ENCODE measurements at regions not wholly inside any gene's neighbourhood (a gene's known extent, or its start where the extent isn't known, plus 50 kb on each side); places are given as distances from the start of the nearest gene placed in this dataset.

- intact Hi-C loops (cut with micrococcal nuclease), result no loop called here
Measured at GRCh38 chr11:128308794-128309193, 278.6 kb downstream of the ETS1 start.

GRCh38 chr11:128305588-128305987, 281.8 kb downstream of the ETS1 start:
- Mint-ChIP-seq H3K27ac (no peak overlapping the region), H3K4me1 (peaks cover 55% of the 10 kb centered on the region), H3K9me3 (ENCODE audit: insufficient read depth) (no peaks in the 10 kb centered on the region), H3K4me3 (peak overlapping the region; percentile 30), H3K27me3 (no peaks in the 10 kb centered on the region)
- Histone ChIP-seq H2AFZ (ENCODE audit: insufficient read depth, low read depth, low read length, poor library complexity, severe bottlenecking) (no peak overlapping the region), H3K27ac (ENCODE audit: low read length in 2 of 2) (no peak overlapping the region), H3K4me3 (ENCODE audit: control extremely low read depth in 1 of 5, extremely low read depth in 1 of 5, insufficient read depth in 1 of 5, low read depth in 2 of 5, low read length in 4 of 5) (no peak overlapping the region), H3K4me1 (ENCODE audit: control insufficient read depth in 2 of 2, insufficient read depth in 2 of 2, low read length in 2 of 2) (peaks cover 46 to 48% of the 10 kb centered on the region in 2 donors), H3K27me3 (replicated peaks in 1 of 4; ENCODE audit: control extremely low read depth in 1 of 4, control insufficient read depth in 3 of 4, insufficient read depth in 4 of 4, low read length in 3 of 4) (no peaks in the 10 kb centered on the region), H3K79me2 (ENCODE audit: control insufficient read depth, insufficient read depth, low read length) (no peaks in the 10 kb centered on the region), H3K4me2 (replicated peaks; ENCODE audit: low read depth, low read length, poor library complexity, severe bottlenecking) (peak overlapping the region; percentile 30), H3K9me3 (ENCODE audit: control extremely low read depth in 1 of 3, control insufficient read depth in 2 of 3, insufficient read depth in 1 of 3, low read length in 2 of 3) (no peaks in the 10 kb centered on the region), H3K9ac (ENCODE audit: low read length) (no peak overlapping the region), H3K36me3 (replicated peaks in 1 of 2; ENCODE audit: control extremely low read depth in 1 of 2, control insufficient read depth in 1 of 2, extremely low read depth in 1 of 2, insufficient read depth in 2 of 2, low read length in 1 of 2) (no peaks in the 10 kb centered on the region), H4K20me1 (ENCODE audit: control insufficient read depth, insufficient read depth, low read length, poor library complexity, severe bottlenecking) (no peaks in the 10 kb centered on the region)
- no peak for DNase-seq
- ATAC-seq (ENCODE audit: low read depth), result no peak
- no CpG with 5 or more reads among the region's 1 CpG for WGBS (ENCODE audit: insufficient coverage)
- ChIA-PET POLR2A (interaction anchor here (0.6 kb wide), 1 partner anchor 14 kb away, joined by 9 read pairs; no protein-coding TSS in a partner anchor), CTCF (interaction anchor here (1.4 kb wide), 1 partner anchor 12 kb away, joined by 3 read pairs; no protein-coding TSS in a partner anchor)
- intact Hi-C loops (cut with micrococcal nuclease), result no loop called here
- TF ChIP-seq EZH2 (IDR thresholded peaks at IDR 0.05; ENCODE audit: borderline replicate concordance, insufficient read depth, low read depth, low read length, poor library complexity, severe bottlenecking) (no peak), CTCF (IDR thresholded peaks at IDR 0.05) (no peak)

More at GRCh38 chr11:128308794-128309193, 278.6 kb downstream of the ETS1 start:
- Histone ChIP-seq H3K4me1 (ENCODE audit: control insufficient read depth in 2 of 2, insufficient read depth in 2 of 2, low read length in 2 of 2) (peaks cover 29 to 36% of the 10 kb centered on the region in 2 donors), H3K27ac (ENCODE audit: low read length in 2 of 2) (no peak overlapping the region), H3K9ac (ENCODE audit: low read length) (no peak overlapping the region), H3K9me3 (ENCODE audit: control extremely low read depth in 1 of 3, control insufficient read depth in 2 of 3, insufficient read depth in 1 of 3, low read length in 2 of 3) (peaks cover 0 to 2% (median 0%) of the 10 kb centered on the region in 3 donors), H3K4me2 (replicated peaks; ENCODE audit: low read depth, low read length, poor library complexity, severe bottlenecking) (no peak overlapping the region), H3K4me3 (ENCODE audit: control extremely low read depth in 1 of 5, extremely low read depth in 1 of 5, insufficient read depth in 1 of 5, low read depth in 2 of 5, low read length in 4 of 5) (no peak overlapping the region), H3K79me2 (ENCODE audit: control insufficient read depth, insufficient read depth, low read length) (no peaks in the 10 kb centered on the region), H3K36me3 (replicated peaks in 1 of 2; ENCODE audit: control extremely low read depth in 1 of 2, control insufficient read depth in 1 of 2, extremely low read depth in 1 of 2, insufficient read depth in 2 of 2, low read length in 1 of 2) (no peaks in the 10 kb centered on the region), H4K20me1 (ENCODE audit: control insufficient read depth, insufficient read depth, low read length, poor library complexity, severe bottlenecking) (no peaks in the 10 kb centered on the region), H3K27me3 (replicated peaks in 1 of 4; ENCODE audit: control extremely low read depth in 1 of 4, control insufficient read depth in 3 of 4, insufficient read depth in 4 of 4, low read length in 3 of 4) (no peaks in the 10 kb centered on the region), H2AFZ (ENCODE audit: insufficient read depth, low read depth, low read length, poor library complexity, severe bottlenecking) (no peak overlapping the region)
- ATAC-seq (ENCODE audit: low read depth) (no peak), DNase-seq (no peak)
- no peaks in the 10 kb centered on the region for H3K27me3 Mint-ChIP-seq
- H3K4me3 Mint-ChIP-seq, result no peak overlapping the region
- WGBS (ENCODE audit: insufficient coverage), result no CpG with 5 or more reads among the region's 3 CpGs
- H3K9me3 Mint-ChIP-seq (ENCODE audit: insufficient read depth), result no peaks in the 10 kb centered on the region
- H3K4me1 Mint-ChIP-seq, result peaks cover 46% of the 10 kb centered on the region
- H3K27ac Mint-ChIP-seq, result no peak overlapping the region
- POLR2A ChIA-PET, result no interaction called here
- CTCF ChIA-PET, result no interaction called here
- no peak for TF ChIP-seq CTCF (IDR thresholded peaks at IDR 0.05)
- TF ChIP-seq EZH2 (IDR thresholded peaks at IDR 0.05; ENCODE audit: borderline replicate concordance, insufficient read depth, low read depth, low read length, poor library complexity, severe bottlenecking), result no peak

Measured in B cell (primary cell).